C4-2B (cell line): ENCODE measurements at regions not wholly inside any gene's neighbourhood (a gene's known extent, or its start where the extent isn't known, plus 50 kb on each side); places are given as distances from the start of the nearest gene placed in this dataset.

Experiments used
- CTCF ChIP-seq: fragments of 450-650 bp; conservative IDR thresholded peaks from 2 replicates; pipeline ENCODE4 v1.5.1; 2017; ENCODE audit warnings: mild to moderate bottlenecking
- ZFX ChIP-seq: fragments of 450-650 bp; IDR thresholded peaks from 2 replicates; pipeline ENCODE4 v1.6.1; 2017

GRCh38 chr13:74841123-74841522 is 640.8 kb downstream of the TBC1D4 start:
- no peak for TF ChIP-seq CTCF
- TF ChIP-seq ZFX = no peak
